Astrocyte (in vitro differentiated cells and primary cell): ENCODE measurements at regions not wholly inside any gene's neighbourhood (a gene's known extent, or its start where the extent isn't known, plus 50 kb on each side); places are given as distances from the start of the nearest gene placed in this dataset.
A peak's percentile ranks its signal among the peaks of the same experiment; 100 is the strongest.

ENCODE experiments used
- DNase-seq: peaks from one replicate; pipeline ENCODE4 v3.0.0-alpha.2; 2010; ENCODE audit warnings: low read depth
- FAIRE-seq: peaks from 2 replicates; lab custom pipeline; 2011; peaks lifted over from hg19 to GRCh38; lab: Jason Lieb, UNC
- H2AFZ ChIP-seq: 2 replicates; pipeline ENCODE4 v1.6.0; 2012; ENCODE audit warnings: low read depth, low read length, inconsistent platforms
- H3K27ac ChIP-seq: 2 replicates; pipeline ENCODE4 v1.5.1; 2011; ENCODE audit warnings: low read depth, low read length, inconsistent platforms
- H3K27me3 ChIP-seq: 2 replicates; pipeline ENCODE4 v1.6.0; 2011; ENCODE audit warnings: low read length, inconsistent platforms; ENCODE audit not compliant: insufficient read depth
- H3K36me3 ChIP-seq: 2 replicates; pipeline ENCODE4 v1.5.1; 2011; ENCODE audit warnings: low read length, inconsistent platforms; ENCODE audit not compliant: insufficient read depth
- H3K4me1 ChIP-seq: 2 replicates; pipeline ENCODE4 v1.5.1; 2011; ENCODE audit warnings: low read length, inconsistent platforms; ENCODE audit not compliant: insufficient read depth
- H3K4me2 ChIP-seq: 2 replicates; pipeline ENCODE4 v1.6.0; 2012; ENCODE audit warnings: low read length, inconsistent platforms
- H3K4me3 ChIP-seq: 2 replicates; pipeline ENCODE4 v1.5.1; 2011; ENCODE audit warnings: low read depth, mild to moderate bottlenecking, low read length, inconsistent platforms; ENCODE audit not compliant: insufficient read depth
- H3K79me2 ChIP-seq: 2 replicates; pipeline ENCODE4 v1.6.0; 2012; ENCODE audit warnings: mild to moderate bottlenecking, low read length, inconsistent platforms; ENCODE audit not compliant: insufficient read depth
- H3K9ac ChIP-seq: 2 replicates; pipeline ENCODE4 v1.6.0; 2012; ENCODE audit warnings: mild to moderate bottlenecking, low read length, inconsistent platforms
- H3K9me3 ChIP-seq: 2 replicates; pipeline ENCODE4 v1.5.1; 2012; ENCODE audit warnings: low read depth, mild to moderate bottlenecking, low read length, inconsistent platforms; ENCODE audit not compliant: insufficient read depth
- H4K20me1 ChIP-seq: 2 replicates; pipeline ENCODE4 v1.6.0; 2012; ENCODE audit warnings: low read length, inconsistent platforms; ENCODE audit not compliant: insufficient read depth
- H3K27ac Mint-ChIP-seq: one replicate; pipeline ENCODE4 v1.8.0; 2021; ENCODE audit warnings: mild to moderate bottlenecking, mixed read lengths; ENCODE audit not compliant: unreplicated experiment
- H3K27me3 Mint-ChIP-seq: one replicate; pipeline ENCODE4 v1.8.0; 2021; ENCODE audit warnings: low read depth, mixed read lengths; ENCODE audit not compliant: unreplicated experiment
- H3K36me3 Mint-ChIP-seq: one replicate; pipeline ENCODE4 v1.8.0; 2021; ENCODE audit warnings: low read depth, mixed read lengths; ENCODE audit not compliant: unreplicated experiment
- H3K4me1 Mint-ChIP-seq: one replicate; pipeline ENCODE4 v1.8.0; 2021; ENCODE audit warnings: low read depth, mixed read lengths; ENCODE audit not compliant: unreplicated experiment
- H3K4me3 Mint-ChIP-seq: one replicate; pipeline ENCODE4 v1.8.0; 2021; ENCODE audit warnings: mild to moderate bottlenecking, moderate library complexity, mixed read lengths; ENCODE audit not compliant: unreplicated experiment
- H3K9me3 Mint-ChIP-seq: one replicate; pipeline ENCODE4 v1.8.0; 2021; ENCODE audit warnings: mild to moderate bottlenecking, mixed read lengths; ENCODE audit not compliant: unreplicated experiment
- EZH2 ChIP-seq: IDR thresholded peaks from 2 replicates; pipeline ENCODE4 v1.6.1; 2012; ENCODE audit warnings: mild to moderate bottlenecking, low read length, inconsistent platforms; ENCODE audit not compliant: insufficient read depth
- TF ChIP-seq, protein P1 (sequence below): IDR thresholded peaks from 2 replicates; pipeline ENCODE4 v1.5.1; 2011; ENCODE audit warnings: low read depth, mild to moderate bottlenecking, inconsistent platforms, low read length, moderate library complexity; ENCODE audit not compliant: insufficient read depth

DNA sequence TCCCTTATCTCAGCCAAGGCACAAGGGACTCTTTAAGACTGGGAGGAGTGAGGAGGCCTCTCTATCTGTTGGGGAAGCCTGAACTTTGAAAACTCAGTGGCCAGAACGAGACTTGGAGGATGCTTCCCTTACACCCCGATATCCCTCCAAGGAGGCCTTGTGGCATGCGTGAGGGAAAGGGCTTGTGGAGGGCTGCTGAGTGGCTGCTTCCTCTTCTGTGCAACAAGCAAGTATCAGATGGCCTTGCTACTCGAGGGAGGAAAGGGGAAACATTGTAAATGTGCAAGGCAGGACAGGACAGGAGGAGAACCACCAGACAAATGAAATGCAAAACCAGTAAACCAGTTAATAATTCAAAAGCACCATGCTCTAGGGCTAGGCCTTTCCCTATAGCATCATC lies 306.5 kb upstream of the MAP3K7 start:
- Mint-ChIP-seq H3K9me3 (no peaks in the 10 kb centered on the region), H3K4me3 (no peak overlapping the region), H3K27ac (no peak overlapping the region), H3K36me3 (no peaks in the 10 kb centered on the region), H3K4me1 (peaks cover 15% of the 10 kb centered on the region), H3K27me3 (no peaks in the 10 kb centered on the region)
- H3K4me1 ChIP-seq = peaks cover 7% of the 10 kb centered on the region
- H3K27me3 ChIP-seq = no peaks in the 10 kb centered on the region
- no peaks in the 10 kb centered on the region for H3K9me3 ChIP-seq
- no peaks in the 10 kb centered on the region for H3K36me3 ChIP-seq
- TF ChIP-seq EZH2 = no peak
- TF ChIP-seq, protein P1, sequence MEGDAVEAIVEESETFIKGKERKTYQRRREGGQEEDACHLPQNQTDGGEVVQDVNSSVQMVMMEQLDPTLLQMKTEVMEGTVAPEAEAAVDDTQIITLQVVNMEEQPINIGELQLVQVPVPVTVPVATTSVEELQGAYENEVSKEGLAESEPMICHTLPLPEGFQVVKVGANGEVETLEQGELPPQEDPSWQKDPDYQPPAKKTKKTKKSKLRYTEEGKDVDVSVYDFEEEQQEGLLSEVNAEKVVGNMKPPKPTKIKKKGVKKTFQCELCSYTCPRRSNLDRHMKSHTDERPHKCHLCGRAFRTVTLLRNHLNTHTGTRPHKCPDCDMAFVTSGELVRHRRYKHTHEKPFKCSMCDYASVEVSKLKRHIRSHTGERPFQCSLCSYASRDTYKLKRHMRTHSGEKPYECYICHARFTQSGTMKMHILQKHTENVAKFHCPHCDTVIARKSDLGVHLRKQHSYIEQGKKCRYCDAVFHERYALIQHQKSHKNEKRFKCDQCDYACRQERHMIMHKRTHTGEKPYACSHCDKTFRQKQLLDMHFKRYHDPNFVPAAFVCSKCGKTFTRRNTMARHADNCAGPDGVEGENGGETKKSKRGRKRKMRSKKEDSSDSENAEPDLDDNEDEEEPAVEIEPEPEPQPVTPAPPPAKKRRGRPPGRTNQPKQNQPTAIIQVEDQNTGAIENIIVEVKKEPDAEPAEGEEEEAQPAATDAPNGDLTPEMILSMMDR = no peak
- DNase-seq (no peak), FAIRE-seq (no peak)
- H3K27ac ChIP-seq = no peak overlapping the region
- H3K4me2 ChIP-seq = no peak overlapping the region
- H3K4me3 ChIP-seq = no peak overlapping the region
- H2AFZ ChIP-seq = no peak overlapping the region
- no peaks in the 10 kb centered on the region for H4K20me1 ChIP-seq
- H3K79me2 ChIP-seq = no peaks in the 10 kb centered on the region
- H3K9ac ChIP-seq = no peak overlapping the region

DNA sequence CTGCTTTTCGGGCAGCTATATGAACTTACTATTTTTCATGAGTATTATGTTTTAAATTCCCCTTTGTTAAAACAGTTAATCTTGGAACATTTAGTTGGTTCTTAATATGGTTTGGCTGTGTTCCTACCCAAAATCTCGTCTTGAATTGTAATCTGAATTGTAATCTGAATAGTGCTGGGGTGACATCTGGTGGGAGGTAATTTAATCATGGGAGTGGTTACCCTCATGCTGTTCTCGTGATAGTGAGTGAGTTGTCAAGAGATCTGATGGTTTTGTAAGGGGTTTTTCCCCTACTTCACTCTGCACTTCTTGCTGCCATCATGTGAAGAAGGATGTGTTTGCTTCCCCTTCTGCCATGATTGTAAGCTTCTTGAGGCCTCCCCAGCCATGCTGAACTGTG lies 305.4 kb upstream of the MAP3K7 start:
- no peak overlapping the region for H2AFZ ChIP-seq
- H4K20me1 ChIP-seq = no peaks in the 10 kb centered on the region
- no peaks in the 10 kb centered on the region for H3K27me3 ChIP-seq
- no peak for TF ChIP-seq EZH2
- TF ChIP-seq, protein P1 = no peak
- no peaks in the 10 kb centered on the region for H3K36me3 ChIP-seq
- H3K9me3 Mint-ChIP-seq = no peaks in the 10 kb centered on the region
- H3K79me2 ChIP-seq = no peaks in the 10 kb centered on the region
- H3K4me2 ChIP-seq = no peak overlapping the region
- H3K4me1 Mint-ChIP-seq = peaks cover 15% of the 10 kb centered on the region
- no peak overlapping the region for H3K4me3 ChIP-seq
- peaks cover 7% of the 10 kb centered on the region for H3K4me1 ChIP-seq
- DNase-seq (no peak), FAIRE-seq (no peak)
- H3K4me3 Mint-ChIP-seq = no peak overlapping the region
- H3K27me3 Mint-ChIP-seq = no peaks in the 10 kb centered on the region
- H3K27ac ChIP-seq = no peak overlapping the region
- no peaks in the 10 kb centered on the region for H3K36me3 Mint-ChIP-seq
- no peaks in the 10 kb centered on the region for H3K9me3 ChIP-seq
- H3K27ac Mint-ChIP-seq = no peak overlapping the region
- no peak overlapping the region for H3K9ac ChIP-seq

DNA sequence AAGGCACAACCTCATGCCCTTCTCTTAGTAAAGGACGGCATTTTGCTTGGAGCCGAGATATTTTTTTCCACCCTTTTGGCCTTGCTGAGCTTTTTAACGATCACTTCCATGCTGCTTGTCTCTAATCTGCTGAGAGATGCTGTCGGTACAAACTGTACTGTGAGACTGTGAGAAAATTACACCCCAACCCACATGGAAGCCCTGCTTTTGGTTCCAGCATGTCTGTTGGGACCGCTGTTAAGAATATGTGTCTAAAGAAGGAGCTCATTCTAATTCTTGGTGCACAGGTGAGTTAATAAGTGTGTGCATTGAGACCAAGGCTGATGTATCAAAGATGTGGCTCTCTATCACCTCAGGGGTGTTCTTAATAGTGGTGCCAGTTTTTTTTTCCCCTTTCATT lies 304.5 kb upstream of the MAP3K7 start:
- H3K79me2 ChIP-seq = no peaks in the 10 kb centered on the region
- no peak overlapping the region for H3K27ac ChIP-seq
- no peaks in the 10 kb centered on the region for H3K36me3 ChIP-seq
- no peaks in the 10 kb centered on the region for H3K9me3 ChIP-seq
- H3K9ac ChIP-seq = no peak overlapping the region
- Mint-ChIP-seq H3K4me1 (peaks cover 13% of the 10 kb centered on the region), H3K36me3 (no peaks in the 10 kb centered on the region), H3K9me3 (no peaks in the 10 kb centered on the region), H3K4me3 (no peak overlapping the region), H3K27me3 (no peaks in the 10 kb centered on the region), H3K27ac (peak overlapping the region; percentile 77)
- TF ChIP-seq, protein P1 = no peak
- no peak for TF ChIP-seq EZH2
- H3K4me3 ChIP-seq = no peak overlapping the region
- no peaks in the 10 kb centered on the region for H4K20me1 ChIP-seq
- peaks cover 7% of the 10 kb centered on the region for H3K4me1 ChIP-seq
- H3K4me2 ChIP-seq = peak overlapping the region; percentile 67
- FAIRE-seq (no peak), DNase-seq (no peak)
- H3K27me3 ChIP-seq = no peaks in the 10 kb centered on the region
- peak overlapping the region; percentile 70 for H2AFZ ChIP-seq
